GM21423 (cell line): ENCODE measurements at regions not wholly inside any gene's neighbourhood (a gene's known extent, or its start where the extent isn't known, plus 50 kb on each side); places are given as distances from the start of the nearest gene placed in this dataset.

Experiments
- ATAC-seq: cut with Tn5 transposase; IDR thresholded peaks from one replicate; pipeline ENCODE4 v1.9.1; 2021; ENCODE audit warnings: mild to moderate bottlenecking, moderate library complexity; ENCODE audit not compliant: unreplicated experiment

- ATAC-seq, result no peak
Measured at GRCh38 chr12:93127582-93128331, 198.7 kb upstream of the EEA1 start.

GRCh38 chr12:93128332-93128707, 199.2 kb upstream of the EEA1 start:
- no peak for ATAC-seq

- no peak for ATAC-seq
Measured at GRCh38 chr12:93130366-93131054, 201.4 kb upstream of the EEA1 start.

- no peak for ATAC-seq
Measured at GRCh38 chr12:93133361-93133760, 204.3 kb upstream of the EEA1 start.

GRCh38 chr12:93134175-93134890, 205.2 kb upstream of the EEA1 start:
- ATAC-seq, result no peak

GRCh38 chr12:93134893-93135285, 205.8 kb upstream of the EEA1 start:
- ATAC-seq, result no peak

GRCh38 chr12:93135286-93136239, 206.5 kb upstream of the EEA1 start:
- ATAC-seq, result no peak

- no peak for ATAC-seq
Measured at GRCh38 chr12:93136253-93137055, 207.4 kb upstream of the EEA1 start.

GRCh38 chr12:93137656-93138612, 208.8 kb upstream of the EEA1 start:
- peak; percentile 38 for ATAC-seq

GRCh38 chr12:93139028-93139665, 210.1 kb upstream of the EEA1 start:
- peak; percentile 68 for ATAC-seq

GRCh38 chr12:93140325-93140724, 211.2 kb upstream of the EEA1 start:
- no peak for ATAC-seq

- ATAC-seq, result no peak
Measured at GRCh38 chr12:93140801-93141200, 211.7 kb upstream of the EEA1 start.

- ATAC-seq, result no peak
Measured at GRCh38 chr12:93142881-93143280, 213.8 kb upstream of the EEA1 start.

- ATAC-seq, result no peak
Measured at GRCh38 chr12:93144109-93144508, 215.0 kb upstream of the EEA1 start.

- no peak for ATAC-seq
Measured at GRCh38 chr12:93145086-93145485, 216.0 kb upstream of the EEA1 start.

- no peak for ATAC-seq
Measured at GRCh38 chr12:93146263-93146939, 217.3 kb upstream of the EEA1 start.

GRCh38 chr12:93146970-93147369, 217.9 kb upstream of the EEA1 start:
- no peak for ATAC-seq

GRCh38 chr12:93148412-93148811, 219.3 kb upstream of the EEA1 start:
- ATAC-seq, result no peak
